ENCODE measurements at regions not wholly inside any gene's neighbourhood (a gene's known extent, or its start where the extent isn't known, plus 50 kb on each side); places are given as distances from the start of the nearest gene placed in this dataset.

DNA sequence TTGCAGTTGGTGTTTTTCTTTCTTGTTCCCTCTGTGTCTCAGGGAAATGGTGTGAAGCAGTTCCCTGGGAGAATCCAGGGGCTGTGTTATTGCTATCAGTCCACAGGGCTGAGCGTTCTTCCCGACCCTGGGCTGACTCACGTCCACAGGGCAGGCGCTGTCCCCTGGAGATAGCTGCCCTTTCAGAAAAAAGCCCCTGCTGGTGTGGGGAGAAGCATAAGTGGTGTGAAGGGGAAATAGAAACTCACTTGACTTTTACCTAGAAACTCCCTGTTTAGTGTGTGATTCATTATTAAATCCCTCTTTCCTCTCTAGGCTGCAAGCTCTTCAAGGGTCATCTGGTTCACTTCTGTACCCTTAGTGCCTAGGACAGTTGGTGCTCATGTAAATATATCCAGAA is 63.3 kb upstream of the SMNDC1 start:
- TF ChIP-seq, protein P1, sequence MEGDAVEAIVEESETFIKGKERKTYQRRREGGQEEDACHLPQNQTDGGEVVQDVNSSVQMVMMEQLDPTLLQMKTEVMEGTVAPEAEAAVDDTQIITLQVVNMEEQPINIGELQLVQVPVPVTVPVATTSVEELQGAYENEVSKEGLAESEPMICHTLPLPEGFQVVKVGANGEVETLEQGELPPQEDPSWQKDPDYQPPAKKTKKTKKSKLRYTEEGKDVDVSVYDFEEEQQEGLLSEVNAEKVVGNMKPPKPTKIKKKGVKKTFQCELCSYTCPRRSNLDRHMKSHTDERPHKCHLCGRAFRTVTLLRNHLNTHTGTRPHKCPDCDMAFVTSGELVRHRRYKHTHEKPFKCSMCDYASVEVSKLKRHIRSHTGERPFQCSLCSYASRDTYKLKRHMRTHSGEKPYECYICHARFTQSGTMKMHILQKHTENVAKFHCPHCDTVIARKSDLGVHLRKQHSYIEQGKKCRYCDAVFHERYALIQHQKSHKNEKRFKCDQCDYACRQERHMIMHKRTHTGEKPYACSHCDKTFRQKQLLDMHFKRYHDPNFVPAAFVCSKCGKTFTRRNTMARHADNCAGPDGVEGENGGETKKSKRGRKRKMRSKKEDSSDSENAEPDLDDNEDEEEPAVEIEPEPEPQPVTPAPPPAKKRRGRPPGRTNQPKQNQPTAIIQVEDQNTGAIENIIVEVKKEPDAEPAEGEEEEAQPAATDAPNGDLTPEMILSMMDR (IDR thresholded peaks at IDR 0.05): no peak
- no peak for TF ChIP-seq EZH2 (IDR thresholded peaks at IDR 0.05; ENCODE audit: borderline replicate concordance, insufficient read depth, low read depth, low read length, poor library complexity, severe bottlenecking)

Measured in B cell (primary cell).